ENCODE measurements at regions not wholly inside any gene's neighbourhood (a gene's known extent, or its start where the extent isn't known, plus 50 kb on each side); places are given as distances from the start of the nearest gene placed in this dataset.

GRCh38 chr5:67343835-67344234 lies 147.2 kb upstream of the CD180 start:
- 37% methylated on average over 5 of the region's 5 CpGs for WGBS (ENCODE audit: missing lambda C conversion rate)
- CTCF ChIA-PET: no interaction called here
- H3K27ac ChIP-seq: no peak overlapping the region
- H3K4me2 ChIP-seq: no peak overlapping the region
- DNase-seq (ENCODE audit: low read depth in 1 of 2, low spot score in 1 of 2) (no peak), ATAC-seq (no peak), FAIRE-seq (no peak)
- POLR2A ChIA-PET: no interaction called here
- no peak overlapping the region for H3K4me3 ChIP-seq
- no peaks in the 10 kb centered on the region for H3K4me1 ChIP-seq
- no peak for TF ChIP-seq HDAC2 (IDR thresholded peaks at IDR 0.05)
- TF ChIP-seq, protein P1, sequence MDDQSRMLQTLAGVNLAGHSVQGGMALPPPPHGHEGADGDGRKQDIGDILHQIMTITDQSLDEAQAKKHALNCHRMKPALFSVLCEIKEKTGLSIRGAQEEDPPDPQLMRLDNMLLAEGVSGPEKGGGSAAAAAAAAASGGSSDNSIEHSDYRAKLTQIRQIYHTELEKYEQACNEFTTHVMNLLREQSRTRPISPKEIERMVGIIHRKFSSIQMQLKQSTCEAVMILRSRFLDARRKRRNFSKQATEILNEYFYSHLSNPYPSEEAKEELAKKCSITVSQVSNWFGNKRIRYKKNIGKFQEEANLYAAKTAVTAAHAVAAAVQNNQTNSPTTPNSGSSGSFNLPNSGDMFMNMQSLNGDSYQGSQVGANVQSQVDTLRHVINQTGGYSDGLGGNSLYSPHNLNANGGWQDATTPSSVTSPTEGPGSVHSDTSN (IDR thresholded peaks at IDR 0.05): no peak
- TF ChIP-seq FOXS1 (CRISPR knock-in tag; IDR thresholded peaks at IDR 0.05): no peak
- TF ChIP-seq RARB (CRISPR knock-in tag; IDR thresholded peaks at IDR 0.05): no peak
- no peak for TF ChIP-seq CBX2 (IDR thresholded peaks at IDR 0.05; ENCODE audit: borderline replicate concordance, low read depth)
- TF ChIP-seq ZFP36 (IDR thresholded peaks at IDR 0.05; ENCODE audit: borderline replicate concordance, partially characterized antibody): no peak
- no peak for TF ChIP-seq FOSL2 (IDR thresholded peaks at IDR 0.05)
- TF ChIP-seq FOSL2 (CRISPR knock-in tag; IDR thresholded peaks at IDR 0.05): no peak
- no peak for TF ChIP-seq CEBPB (IDR thresholded peaks at IDR 0.05)
- TF ChIP-seq RFX5 (IDR thresholded peaks at IDR 0.05): no peak
- TF ChIP-seq CBX8 (IDR thresholded peaks at IDR 0.05): no peak
- no peak for TF ChIP-seq RNF2 (IDR thresholded peaks at IDR 0.05; ENCODE audit: borderline replicate concordance, low read depth)
- no peak for TF ChIP-seq MYC (IDR thresholded peaks at IDR 0.05; ENCODE audit: borderline replicate concordance, low read length)
- TF ChIP-seq PHF8 (IDR thresholded peaks at IDR 0.05; ENCODE audit: borderline replicate concordance, low read depth): no peak
- no peak for TF ChIP-seq CHD2 (IDR thresholded peaks at IDR 0.05; ENCODE audit: low read length, partially characterized antibody)
- TF ChIP-seq JUNB (IDR thresholded peaks at IDR 0.05): no peak
- no peak for TF ChIP-seq HES2 (IDR thresholded peaks at IDR 0.05)
- TF ChIP-seq, protein P2, sequence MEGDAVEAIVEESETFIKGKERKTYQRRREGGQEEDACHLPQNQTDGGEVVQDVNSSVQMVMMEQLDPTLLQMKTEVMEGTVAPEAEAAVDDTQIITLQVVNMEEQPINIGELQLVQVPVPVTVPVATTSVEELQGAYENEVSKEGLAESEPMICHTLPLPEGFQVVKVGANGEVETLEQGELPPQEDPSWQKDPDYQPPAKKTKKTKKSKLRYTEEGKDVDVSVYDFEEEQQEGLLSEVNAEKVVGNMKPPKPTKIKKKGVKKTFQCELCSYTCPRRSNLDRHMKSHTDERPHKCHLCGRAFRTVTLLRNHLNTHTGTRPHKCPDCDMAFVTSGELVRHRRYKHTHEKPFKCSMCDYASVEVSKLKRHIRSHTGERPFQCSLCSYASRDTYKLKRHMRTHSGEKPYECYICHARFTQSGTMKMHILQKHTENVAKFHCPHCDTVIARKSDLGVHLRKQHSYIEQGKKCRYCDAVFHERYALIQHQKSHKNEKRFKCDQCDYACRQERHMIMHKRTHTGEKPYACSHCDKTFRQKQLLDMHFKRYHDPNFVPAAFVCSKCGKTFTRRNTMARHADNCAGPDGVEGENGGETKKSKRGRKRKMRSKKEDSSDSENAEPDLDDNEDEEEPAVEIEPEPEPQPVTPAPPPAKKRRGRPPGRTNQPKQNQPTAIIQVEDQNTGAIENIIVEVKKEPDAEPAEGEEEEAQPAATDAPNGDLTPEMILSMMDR (IDR thresholded peaks at IDR 0.05): no peak
- no peak for TF ChIP-seq EHF (CRISPR knock-in tag; IDR thresholded peaks at IDR 0.05)
- TF ChIP-seq GATA3 (IDR thresholded peaks at IDR 0.05; ENCODE audit: borderline replicate concordance): no peak
- TF ChIP-seq, protein P3, sequence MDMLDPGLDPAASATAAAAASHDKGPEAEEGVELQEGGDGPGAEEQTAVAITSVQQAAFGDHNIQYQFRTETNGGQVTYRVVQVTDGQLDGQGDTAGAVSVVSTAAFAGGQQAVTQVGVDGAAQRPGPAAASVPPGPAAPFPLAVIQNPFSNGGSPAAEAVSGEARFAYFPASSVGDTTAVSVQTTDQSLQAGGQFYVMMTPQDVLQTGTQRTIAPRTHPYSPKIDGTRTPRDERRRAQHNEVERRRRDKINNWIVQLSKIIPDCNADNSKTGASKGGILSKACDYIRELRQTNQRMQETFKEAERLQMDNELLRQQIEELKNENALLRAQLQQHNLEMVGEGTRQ (IDR thresholded peaks at IDR 0.05): no peak
- 0 out of 3 replicates have a peak, but pooled peaks cover 2% of the 10 kb centered on the region for H3K9me3 ChIP-seq

DNA sequence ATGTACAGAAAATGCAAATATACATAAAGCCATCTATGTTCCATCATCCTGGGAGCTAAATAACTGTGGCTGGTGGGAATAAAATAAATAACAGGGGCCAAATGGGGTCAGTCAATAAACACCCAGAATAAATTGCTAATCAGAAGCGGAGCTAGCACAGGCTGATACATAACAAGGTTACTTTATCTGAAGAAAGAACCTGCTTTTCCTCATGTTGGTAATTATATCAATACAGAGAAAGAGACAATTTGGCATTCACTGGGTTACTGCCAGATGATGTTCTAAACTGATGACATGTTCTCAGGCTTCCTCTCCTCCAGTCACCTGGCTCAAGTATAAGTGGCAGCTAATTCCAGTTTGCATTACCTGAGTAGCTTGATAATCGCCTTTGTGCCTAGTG lies 144.9 kb upstream of the CD180 start:
- TF ChIP-seq HOXB5 (CRISPR knock-in tag; IDR thresholded peaks at IDR 0.05) (no peak), NR3C1 (IDR thresholded peaks at IDR 0.05) (no peak), POLR2AphosphoS2 (conservative IDR thresholded peaks at IDR 0.05; ENCODE audit: low read length) (no peak)
- 42% methylated on average over 2 of the region's 2 CpGs for WGBS (ENCODE audit: missing lambda C conversion rate)
- Histone ChIP-seq H3K27ac (no peak overlapping the region), H3K4me1 (no peaks in the 10 kb centered on the region), H3K4me3 (no peak overlapping the region), H3K9me3 (0 out of 3 replicates have a peak, but pooled peaks cover 2% of the 10 kb centered on the region), H3K4me2 (no peak overlapping the region)
- FAIRE-seq (no peak), DNase-seq (ENCODE audit: low read depth in 1 of 2, low spot score in 1 of 2) (no peak), ATAC-seq (no peak)
- ChIA-PET CTCF (interaction anchor here (1.0 to 1.2 kb wide), 2 partner anchors 10 to 24 kb away, joined by 3 read pairs; no protein-coding TSS in a partner anchor), POLR2A (no interaction called here)
